ENCODE measurements at regions not wholly inside any gene's neighbourhood (a gene's known extent, or its start where the extent isn't known, plus 50 kb on each side); places are given as distances from the start of the nearest gene placed in this dataset.

GRCh38 chr4:20352163-20352431, 100.4 kb downstream of the SLIT2 start:
- no peaks in the 10 kb centered on the region for H3K4me1 ChIP-seq
- H3K9me3 ChIP-seq: no peaks in the 10 kb centered on the region
- no peaks in the 10 kb centered on the region for H3K36me3 ChIP-seq
- intact Hi-C loops (cut with DNase I): no loop called here
- DNase-seq: no peak
- TF ChIP-seq, protein P1, sequence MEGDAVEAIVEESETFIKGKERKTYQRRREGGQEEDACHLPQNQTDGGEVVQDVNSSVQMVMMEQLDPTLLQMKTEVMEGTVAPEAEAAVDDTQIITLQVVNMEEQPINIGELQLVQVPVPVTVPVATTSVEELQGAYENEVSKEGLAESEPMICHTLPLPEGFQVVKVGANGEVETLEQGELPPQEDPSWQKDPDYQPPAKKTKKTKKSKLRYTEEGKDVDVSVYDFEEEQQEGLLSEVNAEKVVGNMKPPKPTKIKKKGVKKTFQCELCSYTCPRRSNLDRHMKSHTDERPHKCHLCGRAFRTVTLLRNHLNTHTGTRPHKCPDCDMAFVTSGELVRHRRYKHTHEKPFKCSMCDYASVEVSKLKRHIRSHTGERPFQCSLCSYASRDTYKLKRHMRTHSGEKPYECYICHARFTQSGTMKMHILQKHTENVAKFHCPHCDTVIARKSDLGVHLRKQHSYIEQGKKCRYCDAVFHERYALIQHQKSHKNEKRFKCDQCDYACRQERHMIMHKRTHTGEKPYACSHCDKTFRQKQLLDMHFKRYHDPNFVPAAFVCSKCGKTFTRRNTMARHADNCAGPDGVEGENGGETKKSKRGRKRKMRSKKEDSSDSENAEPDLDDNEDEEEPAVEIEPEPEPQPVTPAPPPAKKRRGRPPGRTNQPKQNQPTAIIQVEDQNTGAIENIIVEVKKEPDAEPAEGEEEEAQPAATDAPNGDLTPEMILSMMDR (IDR thresholded peaks at IDR 0.05): no peak
- H3K27ac ChIP-seq: no peak overlapping the region
- H3K4me3 ChIP-seq: no peak overlapping the region
- no peaks in the 10 kb centered on the region for H3K27me3 ChIP-seq
- no peak overlapping the region for H3K9ac ChIP-seq (ENCODE audit: low read depth in 2 of 2, low read length in 2 of 2)

- Histone ChIP-seq H3K27me3 (no peaks in the 10 kb centered on the region), H3K9ac (ENCODE audit: low read depth in 2 of 2, low read length in 2 of 2) (no peak overlapping the region), H3K36me3 (no peaks in the 10 kb centered on the region), H3K27ac (no peak overlapping the region), H3K4me1 (no peaks in the 10 kb centered on the region), H3K9me3 (no peaks in the 10 kb centered on the region), H3K4me3 (no peak overlapping the region)
- intact Hi-C loops (cut with DNase I): no loop called here
- no peak for DNase-seq
- TF ChIP-seq, protein P1 (IDR thresholded peaks at IDR 0.05): no peak
Measured at GRCh38 chr4:20353646-20354045, 101.9 kb downstream of the SLIT2 start.

- Histone ChIP-seq H3K36me3 (no peaks in the 10 kb centered on the region), H3K27me3 (no peaks in the 10 kb centered on the region), H3K27ac (no peak overlapping the region), H3K4me3 (no peak overlapping the region), H3K9ac (ENCODE audit: low read depth in 2 of 2, low read length in 2 of 2) (no peak overlapping the region), H3K9me3 (no peaks in the 10 kb centered on the region), H3K4me1 (no peaks in the 10 kb centered on the region)
- no peak for DNase-seq
- TF ChIP-seq, protein P1 (IDR thresholded peaks at IDR 0.05): no peak
- intact Hi-C loops (cut with DNase I): no loop called here
Measured at GRCh38 chr4:20354120-20354519, 102.4 kb downstream of the SLIT2 start.

DNA sequence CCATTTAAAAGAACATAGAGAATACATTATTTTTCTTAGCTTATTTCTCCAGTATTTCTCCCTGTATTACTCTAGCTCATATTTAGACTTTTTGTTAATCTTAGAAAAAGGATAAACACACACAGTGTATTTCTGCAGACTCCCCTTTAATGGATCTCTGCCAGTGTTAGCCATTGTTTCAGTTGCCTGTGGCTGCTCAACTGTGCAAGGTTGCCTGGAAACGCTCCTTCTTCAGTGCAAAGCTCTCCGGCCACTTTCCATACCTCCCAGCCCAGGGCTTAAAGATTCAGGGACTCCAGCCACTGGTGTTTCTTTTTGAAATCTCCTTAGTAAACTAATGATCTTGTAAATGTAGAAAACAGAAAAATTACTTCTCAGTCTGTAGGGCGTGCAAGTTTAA, 104.9 kb downstream of the SLIT2 start:
- no peak overlapping the region for H3K27ac ChIP-seq
- H3K36me3 ChIP-seq: no peaks in the 10 kb centered on the region
- no peak overlapping the region for H3K9ac ChIP-seq (ENCODE audit: low read depth in 2 of 2, low read length in 2 of 2)
- no peak overlapping the region for H3K4me3 ChIP-seq
- H3K27me3 ChIP-seq: no peaks in the 10 kb centered on the region
- H3K9me3 ChIP-seq: no peaks in the 10 kb centered on the region
- DNase-seq: no peak
- H3K4me1 ChIP-seq: no peaks in the 10 kb centered on the region
- intact Hi-C loops (cut with DNase I): no loop called here
- TF ChIP-seq, protein P1 (IDR thresholded peaks at IDR 0.05): no peak

- H3K9ac ChIP-seq (ENCODE audit: low read depth in 2 of 2, low read length in 2 of 2): no peak overlapping the region
- no peaks in the 10 kb centered on the region for H3K9me3 ChIP-seq
- H3K27ac ChIP-seq: no peak overlapping the region
- no peaks in the 10 kb centered on the region for H3K4me1 ChIP-seq
- no peaks in the 10 kb centered on the region for H3K27me3 ChIP-seq
- intact Hi-C loops (cut with DNase I): no loop called here
- no peak for DNase-seq
- TF ChIP-seq, protein P1 (IDR thresholded peaks at IDR 0.05): no peak
- H3K4me3 ChIP-seq: no peak overlapping the region
- H3K36me3 ChIP-seq: no peaks in the 10 kb centered on the region
Measured at GRCh38 chr4:20358110-20358509, 106.4 kb downstream of the SLIT2 start.

- Histone ChIP-seq H3K27ac (no peak overlapping the region), H3K9ac (ENCODE audit: low read depth in 2 of 2, low read length in 2 of 2) (no peak overlapping the region), H3K27me3 (no peaks in the 10 kb centered on the region), H3K4me3 (no peak overlapping the region), H3K4me1 (no peaks in the 10 kb centered on the region), H3K36me3 (no peaks in the 10 kb centered on the region), H3K9me3 (no peaks in the 10 kb centered on the region)
- no peak for DNase-seq
- TF ChIP-seq, protein P1 (IDR thresholded peaks at IDR 0.05): no peak
- intact Hi-C loops (cut with DNase I): no loop called here
Measured at GRCh38 chr4:20359692-20360091, 108.0 kb downstream of the SLIT2 start.

Measured in colonic mucosa (tissue), 4 donors.